GM10248 (cell line): ENCODE measurements at regions not wholly inside any gene's neighbourhood (a gene's known extent, or its start where the extent isn't known, plus 50 kb on each side); places are given as distances from the start of the nearest gene placed in this dataset.
"Not testable (repeated sequence)": the region's sequence is repeated elsewhere in the genome, so short reads cannot be mapped to it uniquely, and the experiment has no call there.

ENCODE experiments used
- CTCF ChIA-PET: fragments of 300-600 bp; sonication (Branson Sonifier 250); formaldehyde crosslinking; extraction: SDS; loops from one replicate; lab custom pipeline; 2021; ENCODE audit warnings: antibody characterized with exemption; lab: Yijun Ruan, JAX
- POLR2A ChIA-PET: fragments of 350-650 bp; sonication (Branson Sonifier 250); formaldehyde crosslinking; extraction: SDS; loops from one replicate; lab custom pipeline; 2020; ENCODE audit warnings: antibody characterized with exemption; lab: Yijun Ruan, JAX
- DNase-seq: peaks from one replicate; pipeline ENCODE4 v3.0.0; 2012; ENCODE audit errors: extremely low spot score
- TF ChIP-seq, protein P1 (sequence below): IDR thresholded peaks from 2 replicates; pipeline ENCODE4 v1.5.1; 2012; ENCODE audit warnings: mild to moderate bottlenecking, low read depth; ENCODE audit errors: extremely low read depth, missing control alignments, control extremely low read depth

DNA sequence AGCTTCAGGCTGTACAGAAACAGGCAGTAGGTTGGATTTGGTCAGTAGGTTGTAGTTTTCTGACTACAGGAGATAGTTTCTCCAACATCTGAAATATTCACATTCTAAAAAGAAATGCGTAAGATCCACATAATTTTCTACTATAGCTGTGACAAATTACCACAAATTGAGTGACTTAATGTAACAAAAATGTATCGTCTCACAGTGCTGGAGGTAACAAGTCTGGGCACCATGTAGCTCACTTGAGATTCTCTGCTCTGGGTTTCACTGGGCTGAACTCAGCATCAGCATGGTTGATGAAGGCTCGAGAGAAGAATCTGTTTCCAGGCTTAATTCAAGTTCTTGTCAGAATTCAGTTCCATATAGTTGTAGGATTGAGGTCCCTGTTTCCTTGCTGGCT is 350.9 kb upstream of the CCDC179 start:
- TF ChIP-seq, protein P1, sequence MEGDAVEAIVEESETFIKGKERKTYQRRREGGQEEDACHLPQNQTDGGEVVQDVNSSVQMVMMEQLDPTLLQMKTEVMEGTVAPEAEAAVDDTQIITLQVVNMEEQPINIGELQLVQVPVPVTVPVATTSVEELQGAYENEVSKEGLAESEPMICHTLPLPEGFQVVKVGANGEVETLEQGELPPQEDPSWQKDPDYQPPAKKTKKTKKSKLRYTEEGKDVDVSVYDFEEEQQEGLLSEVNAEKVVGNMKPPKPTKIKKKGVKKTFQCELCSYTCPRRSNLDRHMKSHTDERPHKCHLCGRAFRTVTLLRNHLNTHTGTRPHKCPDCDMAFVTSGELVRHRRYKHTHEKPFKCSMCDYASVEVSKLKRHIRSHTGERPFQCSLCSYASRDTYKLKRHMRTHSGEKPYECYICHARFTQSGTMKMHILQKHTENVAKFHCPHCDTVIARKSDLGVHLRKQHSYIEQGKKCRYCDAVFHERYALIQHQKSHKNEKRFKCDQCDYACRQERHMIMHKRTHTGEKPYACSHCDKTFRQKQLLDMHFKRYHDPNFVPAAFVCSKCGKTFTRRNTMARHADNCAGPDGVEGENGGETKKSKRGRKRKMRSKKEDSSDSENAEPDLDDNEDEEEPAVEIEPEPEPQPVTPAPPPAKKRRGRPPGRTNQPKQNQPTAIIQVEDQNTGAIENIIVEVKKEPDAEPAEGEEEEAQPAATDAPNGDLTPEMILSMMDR = no peak
- DNase-seq = no peak
- ChIA-PET CTCF (no interaction called here), POLR2A (no interaction called here)

DNA sequence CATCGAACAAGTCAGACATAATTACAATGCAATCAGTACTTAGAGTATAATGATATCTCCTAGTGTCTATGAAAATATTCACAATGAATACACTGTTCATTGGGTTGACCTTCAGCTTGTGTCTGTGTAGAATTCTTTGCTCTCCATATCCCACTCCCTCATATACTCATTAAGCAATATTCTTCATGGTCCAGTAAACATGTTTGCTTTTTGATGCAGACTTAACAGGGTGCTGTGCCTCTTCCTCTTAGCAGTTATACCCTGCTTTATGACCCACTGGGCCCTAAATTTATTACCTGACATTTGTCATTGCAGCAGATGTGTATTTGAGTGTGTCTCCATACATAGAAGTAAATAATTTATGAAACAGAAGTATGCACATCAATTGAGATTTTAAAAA is 352.5 kb upstream of the CCDC179 start:
- ChIA-PET CTCF (interaction anchor here (1.8 kb wide), 1 partner anchor 9 kb away, joined by 5 read pairs; no protein-coding TSS in a partner anchor), POLR2A (no interaction called here)
- TF ChIP-seq, protein P1 = no peak
- DNase-seq = no peak

DNA sequence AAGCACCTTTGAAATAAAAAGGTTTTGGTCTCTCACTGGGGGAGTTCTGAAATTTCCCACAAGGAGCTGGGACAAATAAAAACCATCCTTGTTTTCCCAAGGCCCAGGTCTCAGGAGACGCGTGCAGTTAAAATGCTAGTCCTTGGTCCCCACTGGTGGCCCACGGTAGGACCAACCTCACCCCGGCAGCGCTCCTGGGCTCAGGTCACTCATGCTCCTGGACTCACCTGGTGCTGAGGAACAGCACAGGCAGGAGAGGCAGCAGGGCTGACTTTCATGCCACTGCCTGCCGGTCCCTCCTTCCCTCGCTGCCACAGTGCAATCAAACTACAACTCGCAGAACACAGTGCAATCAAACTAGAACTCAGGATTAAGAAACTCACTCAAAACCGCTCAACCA is 356.8 kb upstream of the CCDC179 start:
- CTCF ChIA-PET = no interaction called here

DNA sequence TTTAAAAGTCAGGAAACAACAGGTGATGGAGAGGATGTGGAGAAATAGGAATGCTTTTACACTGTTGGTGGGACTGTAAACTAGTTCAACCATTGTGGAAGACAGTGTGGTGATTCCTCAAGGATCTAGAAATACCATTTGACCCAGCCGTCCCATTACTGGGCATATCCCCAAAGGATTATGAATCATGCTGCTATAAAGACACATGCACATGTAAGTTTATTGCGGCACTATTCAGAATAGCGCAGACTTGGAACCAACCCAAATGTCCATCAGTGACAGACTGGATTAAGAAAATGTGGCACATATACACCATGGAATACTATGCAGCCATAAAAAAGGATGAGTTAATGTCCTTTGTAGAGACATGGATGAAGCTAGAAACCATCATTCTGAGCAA is 359.8 kb upstream of the CCDC179 start:
- CTCF ChIA-PET, DNase-seq, POLR2A ChIA-PET: not testable (repeated sequence)

More for the DNA sequence above, 356.8 kb upstream of the CCDC179 start:
- POLR2A ChIA-PET = no interaction called here
- no peak for DNase-seq
- TF ChIP-seq, protein P1 = no peak

DNA sequence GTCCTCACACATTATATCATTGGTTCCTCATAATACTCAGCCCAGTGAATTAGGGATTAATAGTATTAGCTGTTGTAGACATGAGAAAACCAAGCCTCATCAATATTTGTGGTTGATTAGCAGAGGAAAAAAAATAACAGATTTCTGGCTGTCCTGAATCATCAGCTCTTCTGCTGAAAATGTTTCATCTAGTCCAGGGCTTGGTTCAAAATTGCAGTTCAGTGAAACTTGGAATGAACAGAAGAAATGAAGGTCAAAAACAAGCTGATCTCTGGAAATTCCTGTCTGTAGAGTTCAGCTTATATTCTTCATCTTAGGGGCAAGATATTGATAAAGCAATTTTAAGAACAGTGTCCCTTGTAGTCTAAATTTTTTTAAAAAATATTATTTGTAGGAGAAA is 361.1 kb upstream of the CCDC179 start:
- TF ChIP-seq, protein P1 = no peak
- POLR2A ChIA-PET = no interaction called here
- DNase-seq = no peak
- CTCF ChIA-PET = interaction anchor here (1.0 to 1.4 kb wide), 2 partner anchors 10 to 31 kb away, joined by 3 read pairs; no protein-coding TSS in a partner anchor

DNA sequence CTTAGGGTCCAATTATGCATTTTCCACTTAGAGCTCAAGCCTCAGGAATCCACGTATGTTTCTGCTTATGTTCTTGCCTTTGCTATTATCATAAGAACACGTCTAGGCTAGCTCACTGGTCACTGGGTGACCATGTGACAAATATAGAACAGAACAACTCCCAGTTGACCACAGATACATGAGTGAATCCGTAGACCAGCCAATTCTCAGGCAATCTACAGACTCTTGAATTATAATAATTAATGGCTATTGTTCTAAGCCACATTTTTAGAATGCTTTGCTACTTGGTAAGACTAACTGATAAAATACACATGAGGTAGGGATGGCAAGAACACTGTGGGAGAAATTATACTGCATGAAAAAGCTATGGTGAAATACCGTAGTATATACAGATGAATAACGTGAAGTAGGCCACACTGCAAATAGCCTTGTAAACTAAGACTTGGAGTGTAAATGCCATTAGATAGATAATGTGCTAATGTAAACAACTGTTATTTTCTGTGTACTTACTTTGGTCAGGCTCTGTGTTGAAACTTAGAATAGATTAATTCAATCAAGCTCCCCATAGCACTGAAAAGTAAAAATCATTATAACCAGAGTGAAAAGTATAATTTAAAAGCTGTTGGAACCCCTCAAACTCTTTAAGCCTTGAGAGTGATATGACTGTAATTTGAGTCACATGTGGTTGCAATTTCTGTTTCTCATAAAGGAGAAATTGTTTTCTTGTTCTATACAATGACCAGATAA is 366.2 kb upstream of the CCDC179 start:
- no peak for DNase-seq
- CTCF ChIA-PET = interaction anchor here (4.2 kb wide), 1 partner anchor 11 kb away, joined by 14 read pairs; no protein-coding TSS in a partner anchor
- TF ChIP-seq, protein P1 = no peak
- POLR2A ChIA-PET = no interaction called here

DNA sequence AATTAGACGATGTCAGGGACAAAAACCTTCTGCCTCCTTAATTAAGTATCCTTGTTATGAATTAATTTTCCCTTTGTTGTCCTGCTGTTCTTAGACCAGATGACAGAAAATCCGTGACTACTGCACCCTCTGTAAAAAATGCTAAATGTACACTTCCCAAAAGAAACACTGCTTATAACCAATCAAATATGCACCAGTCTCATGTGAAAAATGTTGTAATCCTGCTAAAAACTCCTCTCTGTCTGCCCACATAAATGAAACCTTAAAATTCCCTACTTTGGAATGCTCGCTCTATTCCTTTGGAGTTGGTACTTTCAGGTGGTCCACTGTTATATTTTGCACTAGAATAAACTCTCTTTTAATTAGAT is 366.8 kb upstream of the CCDC179 start:
- ChIA-PET POLR2A (no interaction called here), CTCF (interaction anchor here (4.2 kb wide), 1 partner anchor 10 kb away, joined by 14 read pairs; no protein-coding TSS in a partner anchor)
- no peak for DNase-seq
- TF ChIP-seq, protein P1 = no peak
